ENCODE measurements at regions not wholly inside any gene's neighbourhood (a gene's known extent, or its start where the extent isn't known, plus 50 kb on each side); places are given as distances from the start of the nearest gene placed in this dataset.

DNA sequence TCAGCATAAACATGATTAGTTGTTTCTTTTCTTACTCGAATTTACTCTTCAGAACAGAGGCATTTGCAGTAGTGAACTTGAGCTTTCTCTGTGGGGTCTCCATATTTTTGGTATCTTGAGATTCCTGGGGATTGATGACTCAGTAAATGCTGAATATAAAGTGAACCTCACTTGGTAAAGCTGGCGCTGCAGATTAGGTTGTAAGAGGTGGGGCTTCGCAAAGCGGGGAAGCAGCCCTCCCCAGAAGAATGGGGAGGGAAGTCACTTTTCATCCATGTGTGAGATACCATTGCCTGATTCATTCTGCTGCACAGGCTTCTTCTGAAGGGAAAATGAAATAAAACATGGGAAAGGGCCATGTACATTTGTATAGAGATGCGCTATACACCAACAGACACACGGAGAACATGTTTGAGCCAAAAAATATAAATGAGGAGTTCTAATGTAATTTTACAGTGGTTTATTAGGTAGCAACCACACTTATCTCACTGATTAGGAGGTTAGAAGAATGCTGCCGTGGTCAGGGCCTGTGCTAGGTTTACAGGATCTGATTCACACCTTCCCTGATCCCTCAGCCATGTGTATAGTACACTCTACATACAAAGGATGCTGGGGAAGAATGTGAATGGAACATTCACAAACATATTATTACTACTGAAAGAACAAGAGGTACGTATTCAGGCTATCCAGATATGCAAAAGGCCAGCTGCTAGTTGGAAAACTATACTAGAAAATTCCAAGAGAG lies 63.5 kb downstream of the DNTTIP2 start:
- DNase-seq (ENCODE audit: low read depth) = peak; percentile 73
- H3K4me3 ChIP-seq (ENCODE audit: low read depth, low read length) = no peak overlapping the region
- TF ChIP-seq, protein P1, sequence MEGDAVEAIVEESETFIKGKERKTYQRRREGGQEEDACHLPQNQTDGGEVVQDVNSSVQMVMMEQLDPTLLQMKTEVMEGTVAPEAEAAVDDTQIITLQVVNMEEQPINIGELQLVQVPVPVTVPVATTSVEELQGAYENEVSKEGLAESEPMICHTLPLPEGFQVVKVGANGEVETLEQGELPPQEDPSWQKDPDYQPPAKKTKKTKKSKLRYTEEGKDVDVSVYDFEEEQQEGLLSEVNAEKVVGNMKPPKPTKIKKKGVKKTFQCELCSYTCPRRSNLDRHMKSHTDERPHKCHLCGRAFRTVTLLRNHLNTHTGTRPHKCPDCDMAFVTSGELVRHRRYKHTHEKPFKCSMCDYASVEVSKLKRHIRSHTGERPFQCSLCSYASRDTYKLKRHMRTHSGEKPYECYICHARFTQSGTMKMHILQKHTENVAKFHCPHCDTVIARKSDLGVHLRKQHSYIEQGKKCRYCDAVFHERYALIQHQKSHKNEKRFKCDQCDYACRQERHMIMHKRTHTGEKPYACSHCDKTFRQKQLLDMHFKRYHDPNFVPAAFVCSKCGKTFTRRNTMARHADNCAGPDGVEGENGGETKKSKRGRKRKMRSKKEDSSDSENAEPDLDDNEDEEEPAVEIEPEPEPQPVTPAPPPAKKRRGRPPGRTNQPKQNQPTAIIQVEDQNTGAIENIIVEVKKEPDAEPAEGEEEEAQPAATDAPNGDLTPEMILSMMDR (conservative IDR thresholded peaks at IDR 0.05; ENCODE audit: low read depth, low read length) = no peak

DNA sequence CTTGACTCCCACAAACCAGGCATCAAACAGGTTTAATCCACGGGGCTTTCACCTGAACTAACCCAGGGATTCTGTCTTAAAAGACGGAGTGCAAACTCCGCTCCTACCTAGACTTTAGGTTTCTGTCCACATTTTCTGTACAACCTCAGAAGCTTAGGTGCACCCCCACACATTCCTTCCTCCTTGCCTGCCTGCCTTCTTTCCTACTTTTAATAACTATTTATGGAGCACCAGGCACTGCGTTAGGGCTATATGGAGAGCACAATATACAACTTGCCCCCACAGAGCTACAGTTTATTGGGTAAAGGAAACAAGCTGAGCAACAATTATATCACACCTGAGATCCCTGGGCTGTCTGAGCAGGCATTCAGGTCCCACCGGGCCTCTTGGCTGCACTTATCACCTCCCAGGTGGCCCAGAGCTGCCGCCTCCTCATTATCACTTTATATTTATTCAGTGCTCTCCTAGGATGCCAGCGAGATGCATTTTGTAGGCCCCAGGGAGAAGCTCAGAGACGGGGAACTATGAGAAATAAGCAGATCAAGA lies 64.1 kb downstream of the DNTTIP2 start:
- no peak overlapping the region for H3K4me3 ChIP-seq (ENCODE audit: low read depth, low read length)
- TF ChIP-seq, protein P1 (conservative IDR thresholded peaks at IDR 0.05; ENCODE audit: low read depth, low read length) = no peak
- DNase-seq (ENCODE audit: low read depth) = no peak

DNA sequence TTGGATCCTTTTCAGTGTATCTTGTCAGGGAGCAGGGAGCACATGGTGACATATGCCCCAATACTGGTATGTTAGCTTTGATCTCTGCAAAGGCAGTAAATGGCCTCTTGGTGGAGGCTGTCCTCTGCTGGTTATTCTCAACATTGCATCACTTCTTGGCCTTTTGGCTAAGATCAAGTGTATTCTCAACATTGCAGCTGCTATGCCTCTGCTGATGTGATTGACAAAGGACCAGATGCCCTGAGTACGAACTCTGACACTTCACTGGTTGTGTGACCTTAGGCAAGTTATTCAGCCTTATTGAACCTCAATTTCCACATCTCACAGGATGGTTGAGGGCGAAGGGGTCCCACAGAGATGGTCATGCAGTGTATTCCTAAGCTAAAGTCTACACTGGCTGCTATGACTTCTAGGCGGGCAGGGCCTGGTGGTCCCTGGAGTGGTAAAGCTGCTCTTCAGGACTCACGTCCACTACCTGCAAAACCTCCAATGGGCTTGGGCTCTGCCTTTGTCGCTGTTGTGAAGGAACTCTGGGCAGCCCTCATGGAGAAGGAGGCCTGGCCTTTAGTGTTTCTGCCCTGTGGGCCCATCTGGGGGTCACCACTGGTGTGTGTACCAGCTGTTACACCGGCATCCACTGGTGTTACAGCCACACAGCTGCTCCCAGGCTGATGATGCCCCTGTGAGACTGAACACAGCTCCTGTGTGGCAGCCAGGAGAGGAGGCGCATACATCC lies 64.8 kb downstream of the DNTTIP2 start:
- TF ChIP-seq, protein P1 (conservative IDR thresholded peaks at IDR 0.05; ENCODE audit: low read depth, low read length) = peak; percentile 100

DNA sequence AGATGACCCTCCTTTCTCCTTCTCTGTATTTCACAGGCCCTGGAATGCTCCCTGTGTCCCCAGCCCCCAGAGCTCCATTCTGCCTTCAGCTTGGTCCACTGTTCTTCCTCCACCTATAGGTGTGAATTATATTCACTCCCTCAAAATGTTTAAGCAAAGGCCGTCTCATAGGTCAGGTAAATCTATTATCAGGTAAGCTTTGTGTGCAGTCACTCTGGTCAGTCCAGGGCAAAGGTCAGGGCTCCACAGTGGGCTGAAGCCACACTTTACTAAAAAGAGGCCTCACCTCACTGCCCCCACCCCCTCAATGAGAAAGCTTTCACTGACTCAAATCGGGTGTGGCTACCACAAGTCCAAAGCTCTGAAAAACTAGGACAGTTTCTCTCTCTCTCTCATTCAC lies 65.9 kb downstream of the DNTTIP2 start:
- TF ChIP-seq, protein P1 (conservative IDR thresholded peaks at IDR 0.05; ENCODE audit: low read depth, low read length) = no peak
- DNase-seq (ENCODE audit: low read depth) = no peak
- no peak overlapping the region for H3K4me3 ChIP-seq (ENCODE audit: low read depth, low read length)

More for the DNA sequence above, 64.8 kb downstream of the DNTTIP2 start:
- DNase-seq (ENCODE audit: low read depth) = peak; percentile 92
- H3K4me3 ChIP-seq (ENCODE audit: low read depth, low read length) = no peak overlapping the region

DNA sequence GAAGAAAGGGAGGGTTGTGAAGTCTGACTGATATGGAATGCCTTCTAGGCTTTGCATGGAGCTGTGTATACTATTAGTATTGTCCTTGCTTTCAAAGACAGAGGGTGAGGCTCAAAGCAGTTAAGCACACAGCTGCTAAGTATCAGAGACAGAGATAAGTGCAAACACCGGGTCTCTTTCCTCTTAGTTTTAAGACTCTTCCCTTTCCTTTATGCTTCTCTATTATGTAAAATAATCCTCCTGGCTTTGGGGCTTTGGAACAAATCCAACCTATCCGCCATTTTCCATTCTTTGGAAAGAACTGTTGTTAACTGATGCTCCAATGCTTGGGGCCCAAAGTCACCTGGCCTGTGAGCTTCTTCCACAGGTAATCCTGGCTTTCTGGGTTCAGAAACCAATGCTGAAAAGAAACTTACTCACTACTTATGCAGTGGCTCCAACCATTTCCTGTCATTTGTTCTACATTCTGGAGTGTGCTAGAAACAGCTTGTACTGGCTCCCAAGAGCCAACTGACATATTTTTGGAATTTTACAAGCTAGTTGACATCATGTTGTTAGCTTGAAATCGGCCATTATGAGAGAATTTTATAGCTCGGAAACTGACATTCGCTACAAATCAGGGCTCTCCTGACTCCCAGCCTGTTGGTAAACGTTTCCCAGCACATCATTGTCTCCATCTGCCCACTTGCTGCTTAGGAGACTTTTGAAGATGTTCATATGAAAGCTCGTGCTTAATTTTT lies 67.5 kb downstream of the DNTTIP2 start:
- no peak for DNase-seq (ENCODE audit: low read depth)
- TF ChIP-seq, protein P1 (conservative IDR thresholded peaks at IDR 0.05; ENCODE audit: low read depth, low read length) = no peak
- H3K4me3 ChIP-seq (ENCODE audit: low read depth, low read length) = no peak overlapping the region

DNA sequence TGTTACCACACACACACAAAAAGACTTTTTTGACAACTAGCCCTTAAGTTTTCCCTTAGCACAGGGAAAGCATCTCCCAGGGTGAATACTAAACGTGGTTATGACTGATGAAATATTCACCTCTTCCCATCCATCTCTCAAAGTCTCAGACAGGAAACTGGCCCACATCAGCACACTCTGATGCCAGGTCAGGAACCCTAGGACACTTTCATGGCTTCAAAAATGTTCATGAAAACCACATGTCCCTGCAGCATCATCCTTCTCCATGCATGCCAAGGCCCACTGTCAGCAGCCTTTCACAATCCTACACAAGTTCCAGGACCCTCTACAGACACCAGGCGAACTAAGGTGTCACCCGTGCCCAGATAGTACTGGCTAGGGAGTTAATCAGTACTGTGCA lies 68.7 kb downstream of the DNTTIP2 start:
- no peak overlapping the region for H3K4me3 ChIP-seq (ENCODE audit: low read depth, low read length)
- TF ChIP-seq, protein P1 (conservative IDR thresholded peaks at IDR 0.05; ENCODE audit: low read depth, low read length) = no peak

More for the DNA sequence above, 68.7 kb downstream of the DNTTIP2 start:
- DNase-seq (ENCODE audit: low read depth) = no peak

Measured in choroid plexus epithelial cell (primary cell).